GM10248 (cell line): ENCODE measurements at regions not wholly inside any gene's neighbourhood (a gene's known extent, or its start where the extent isn't known, plus 50 kb on each side); places are given as distances from the start of the nearest gene placed in this dataset.

Experiments
- CTCF ChIA-PET: fragments of 300-600 bp; sonication (Branson Sonifier 250); formaldehyde crosslinking; extraction: SDS; loops from one replicate; lab custom pipeline; 2021; ENCODE audit warnings: antibody characterized with exemption; lab: Yijun Ruan, JAX
- POLR2A ChIA-PET: fragments of 350-650 bp; sonication (Branson Sonifier 250); formaldehyde crosslinking; extraction: SDS; loops from one replicate; lab custom pipeline; 2020; ENCODE audit warnings: antibody characterized with exemption; lab: Yijun Ruan, JAX
- DNase-seq: peaks from one replicate; pipeline ENCODE4 v3.0.0; 2012; ENCODE audit errors: extremely low spot score
- TF ChIP-seq, protein P1 (sequence below): IDR thresholded peaks from 2 replicates; pipeline ENCODE4 v1.5.1; 2012; ENCODE audit warnings: mild to moderate bottlenecking, low read depth; ENCODE audit errors: extremely low read depth, missing control alignments, control extremely low read depth

DNA sequence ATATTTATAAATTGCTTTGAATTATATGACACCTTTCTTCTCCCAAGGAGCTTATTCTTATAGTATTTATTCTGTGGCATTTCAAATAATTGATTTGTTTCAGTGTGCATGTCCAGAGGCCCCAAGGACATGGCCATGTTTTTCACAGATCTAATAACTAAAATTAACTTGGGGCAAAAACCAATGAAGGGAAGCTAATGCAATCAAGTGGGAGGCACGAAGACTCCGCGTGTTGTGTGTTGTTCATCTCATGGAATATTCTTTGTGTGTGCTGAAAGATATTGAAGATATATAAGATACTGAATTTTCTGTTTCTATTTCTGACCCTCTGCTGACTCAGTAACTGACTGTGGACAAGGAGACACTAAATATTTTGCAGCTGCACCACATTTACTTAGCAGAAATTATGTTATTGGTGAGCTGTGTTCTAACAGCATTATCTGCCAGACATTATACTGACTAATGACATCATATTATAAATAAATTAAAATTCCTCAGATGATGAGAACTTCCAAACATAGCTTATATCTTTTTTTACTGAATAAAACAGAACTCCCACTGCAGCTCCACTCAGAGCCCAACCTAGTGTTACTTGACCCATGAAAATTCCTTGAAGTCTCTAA is 519.3 kb upstream of the CXADR start:
- DNase-seq, result no peak
- TF ChIP-seq, protein P1, sequence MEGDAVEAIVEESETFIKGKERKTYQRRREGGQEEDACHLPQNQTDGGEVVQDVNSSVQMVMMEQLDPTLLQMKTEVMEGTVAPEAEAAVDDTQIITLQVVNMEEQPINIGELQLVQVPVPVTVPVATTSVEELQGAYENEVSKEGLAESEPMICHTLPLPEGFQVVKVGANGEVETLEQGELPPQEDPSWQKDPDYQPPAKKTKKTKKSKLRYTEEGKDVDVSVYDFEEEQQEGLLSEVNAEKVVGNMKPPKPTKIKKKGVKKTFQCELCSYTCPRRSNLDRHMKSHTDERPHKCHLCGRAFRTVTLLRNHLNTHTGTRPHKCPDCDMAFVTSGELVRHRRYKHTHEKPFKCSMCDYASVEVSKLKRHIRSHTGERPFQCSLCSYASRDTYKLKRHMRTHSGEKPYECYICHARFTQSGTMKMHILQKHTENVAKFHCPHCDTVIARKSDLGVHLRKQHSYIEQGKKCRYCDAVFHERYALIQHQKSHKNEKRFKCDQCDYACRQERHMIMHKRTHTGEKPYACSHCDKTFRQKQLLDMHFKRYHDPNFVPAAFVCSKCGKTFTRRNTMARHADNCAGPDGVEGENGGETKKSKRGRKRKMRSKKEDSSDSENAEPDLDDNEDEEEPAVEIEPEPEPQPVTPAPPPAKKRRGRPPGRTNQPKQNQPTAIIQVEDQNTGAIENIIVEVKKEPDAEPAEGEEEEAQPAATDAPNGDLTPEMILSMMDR, result no peak
- ChIA-PET CTCF (no interaction called here), POLR2A (no interaction called here)

DNA sequence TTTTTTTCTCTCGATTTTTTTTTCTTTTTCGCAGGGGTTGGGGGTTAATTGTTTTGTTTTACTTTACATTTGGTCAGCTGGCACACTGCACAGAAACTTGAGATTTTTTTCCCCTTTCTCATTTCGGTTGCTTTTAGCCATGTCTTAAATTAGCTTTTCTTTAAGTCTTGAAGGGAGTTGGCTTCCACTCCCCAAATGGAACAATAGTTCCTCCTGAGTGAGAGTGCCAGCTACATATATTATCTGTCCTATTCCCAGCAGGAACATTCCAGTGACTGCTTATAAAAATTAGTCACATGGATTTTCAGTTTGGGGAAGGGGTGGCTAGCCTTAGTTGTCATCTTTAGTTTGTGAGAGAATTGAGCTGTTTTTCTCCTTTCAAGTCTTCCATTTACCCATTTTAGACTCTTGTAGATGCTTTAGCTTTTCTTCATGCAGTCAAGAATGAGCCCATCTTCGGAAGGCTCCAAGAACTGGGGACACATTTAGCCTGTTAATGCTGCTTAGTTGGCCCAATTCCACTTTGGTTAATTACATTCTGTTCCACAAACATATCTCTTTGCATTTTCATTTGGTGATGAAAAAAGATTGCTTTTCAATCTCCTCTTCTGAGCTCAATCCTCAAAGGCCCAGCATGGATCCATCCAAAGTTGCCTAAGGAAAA is 510.1 kb upstream of the CXADR start:
- CTCF ChIA-PET, result interaction anchor here (1.6 kb wide), 1 partner anchor 10 kb away, joined by 3 read pairs; no protein-coding TSS in a partner anchor
- no peak for DNase-seq
- TF ChIP-seq, protein P1, result no peak
- POLR2A ChIA-PET, result no interaction called here

DNA sequence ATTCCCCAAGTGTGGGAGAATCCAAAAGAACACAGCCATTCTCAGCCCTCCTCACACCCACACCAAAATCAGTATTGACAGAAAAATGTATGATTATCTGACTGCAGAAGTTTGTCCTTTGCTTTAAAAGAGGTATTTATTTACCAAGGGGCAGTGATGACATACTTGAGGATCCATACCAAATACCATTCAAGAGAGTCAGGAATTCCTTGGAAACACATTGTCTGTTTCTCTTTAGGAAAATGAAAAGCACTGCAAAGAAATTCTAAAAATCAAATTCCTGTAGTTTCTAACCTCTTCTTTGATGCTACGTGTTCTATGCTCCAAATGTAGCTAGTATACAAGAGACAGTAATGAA is 509.6 kb upstream of the CXADR start:
- DNase-seq, result no peak
- ChIA-PET POLR2A (no interaction called here), CTCF (interaction anchor here (1.6 kb wide), 1 partner anchor 9 kb away, joined by 3 read pairs; no protein-coding TSS in a partner anchor)
- TF ChIP-seq, protein P1, result no peak

DNA sequence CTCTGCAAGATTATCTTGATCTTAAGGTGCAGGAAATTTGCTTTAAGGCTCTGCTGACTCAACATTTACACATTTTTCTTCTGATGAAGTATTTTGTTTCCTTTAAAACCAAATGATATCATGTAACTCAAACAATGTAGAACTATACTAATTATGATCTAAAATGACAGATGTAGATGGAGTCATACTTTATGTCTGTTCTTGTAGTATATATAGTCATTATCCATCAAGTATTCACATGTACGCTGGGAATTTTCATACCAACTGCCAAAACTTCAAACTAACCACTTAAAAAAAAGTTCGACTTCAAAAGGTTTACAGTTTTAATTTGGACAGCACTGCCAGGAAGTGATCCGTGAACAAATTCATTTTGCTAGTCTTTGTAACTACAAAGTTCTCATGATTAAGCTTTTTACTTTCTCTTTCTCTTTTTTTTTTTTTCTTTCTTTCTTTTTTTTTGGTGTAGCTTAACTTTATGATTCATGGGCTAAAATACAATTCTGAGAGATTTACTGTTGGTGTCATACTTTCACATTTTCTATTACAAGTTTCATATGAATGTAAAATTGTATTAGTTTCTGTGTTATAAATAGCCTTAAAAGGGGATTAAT is 509.0 kb upstream of the CXADR start:
- POLR2A ChIA-PET, result no interaction called here
- TF ChIP-seq, protein P1, result no peak
- no peak for DNase-seq
- CTCF ChIA-PET, result interaction anchor here (1.6 kb wide), 1 partner anchor 9 kb away, joined by 3 read pairs; no protein-coding TSS in a partner anchor

DNA sequence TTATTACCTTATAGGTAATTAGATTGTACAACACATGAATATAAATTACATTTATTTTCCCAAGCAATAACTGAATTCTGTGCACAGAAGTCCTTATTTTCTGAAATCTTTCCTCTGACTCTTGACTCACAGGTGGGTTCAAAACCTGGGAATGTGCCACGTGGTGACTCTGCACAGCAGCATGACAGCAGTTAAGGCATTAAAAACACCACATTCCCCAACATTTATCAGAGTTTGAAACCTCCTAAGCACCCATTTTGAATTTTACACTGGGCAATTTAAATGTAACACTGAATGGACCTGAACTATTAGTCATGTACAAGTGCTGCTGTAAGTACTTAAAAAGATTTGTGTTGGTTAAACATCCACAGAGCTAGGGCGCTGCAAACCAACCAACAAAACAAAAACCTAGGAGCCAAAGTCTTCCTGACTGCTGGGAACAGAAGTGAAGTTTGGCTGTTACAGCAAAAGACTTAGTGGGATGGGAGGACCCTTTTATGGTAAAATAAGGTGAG is 480.6 kb upstream of the CXADR start:
- no peak for DNase-seq
- ChIA-PET CTCF (no interaction called here), POLR2A (no interaction called here)
- TF ChIP-seq, protein P1, result no peak

DNA sequence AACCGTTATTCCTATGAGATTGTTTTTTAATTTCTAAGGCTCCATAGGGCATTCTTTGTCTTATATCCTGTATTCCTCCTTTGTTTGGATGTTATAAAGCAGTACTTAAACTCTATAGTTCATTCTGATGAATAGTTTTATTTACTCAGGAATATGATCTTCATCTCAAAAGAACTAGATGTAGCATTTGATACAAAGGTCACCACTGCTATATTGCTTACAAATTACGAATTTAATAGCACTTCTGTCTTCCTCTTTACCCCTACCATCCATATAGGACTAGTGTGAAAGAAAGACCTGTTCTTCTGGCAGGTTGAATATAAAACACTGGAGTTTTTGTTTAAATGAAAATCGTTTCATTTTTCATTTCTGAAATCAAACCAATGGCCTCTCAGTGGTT is 468.1 kb upstream of the CXADR start:
- ChIA-PET POLR2A (no interaction called here), CTCF (no interaction called here)
- TF ChIP-seq, protein P1, result no peak
- no peak for DNase-seq
